ENCODE measurements at regions not wholly inside any gene's neighbourhood (a gene's known extent, or its start where the extent isn't known, plus 50 kb on each side); places are given as distances from the start of the nearest gene placed in this dataset.

DNA sequence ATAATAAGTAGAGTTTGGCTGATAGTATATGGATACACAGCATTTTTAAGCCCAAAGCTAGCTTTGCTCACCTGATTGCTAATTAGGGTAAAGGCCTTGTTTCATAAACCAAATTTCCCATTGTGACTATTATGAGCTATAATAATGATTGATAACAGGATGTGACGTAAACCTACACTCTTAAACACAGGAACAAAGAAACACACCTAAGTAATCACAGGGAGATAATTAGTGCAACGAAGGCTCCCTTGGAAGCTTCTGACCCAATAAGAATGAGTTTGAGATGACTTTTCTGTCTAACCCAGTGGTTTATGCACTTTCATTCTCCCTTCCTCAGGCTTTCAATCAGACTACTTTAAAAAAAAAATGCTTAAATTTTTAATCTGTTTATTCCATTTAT lies 683.2 kb downstream of the SATB2 start:
- no peak for DNase-seq
- Histone ChIP-seq H3K4me1 (no peaks in the 10 kb centered on the region), H3K36me3 (no peaks in the 10 kb centered on the region), H3K4me3 (ENCODE audit: low read depth, low read length) (no peak overlapping the region), H3K9me3 (no peaks in the 10 kb centered on the region), H3K27me3 (no peaks in the 10 kb centered on the region)
- TF ChIP-seq, protein P1, sequence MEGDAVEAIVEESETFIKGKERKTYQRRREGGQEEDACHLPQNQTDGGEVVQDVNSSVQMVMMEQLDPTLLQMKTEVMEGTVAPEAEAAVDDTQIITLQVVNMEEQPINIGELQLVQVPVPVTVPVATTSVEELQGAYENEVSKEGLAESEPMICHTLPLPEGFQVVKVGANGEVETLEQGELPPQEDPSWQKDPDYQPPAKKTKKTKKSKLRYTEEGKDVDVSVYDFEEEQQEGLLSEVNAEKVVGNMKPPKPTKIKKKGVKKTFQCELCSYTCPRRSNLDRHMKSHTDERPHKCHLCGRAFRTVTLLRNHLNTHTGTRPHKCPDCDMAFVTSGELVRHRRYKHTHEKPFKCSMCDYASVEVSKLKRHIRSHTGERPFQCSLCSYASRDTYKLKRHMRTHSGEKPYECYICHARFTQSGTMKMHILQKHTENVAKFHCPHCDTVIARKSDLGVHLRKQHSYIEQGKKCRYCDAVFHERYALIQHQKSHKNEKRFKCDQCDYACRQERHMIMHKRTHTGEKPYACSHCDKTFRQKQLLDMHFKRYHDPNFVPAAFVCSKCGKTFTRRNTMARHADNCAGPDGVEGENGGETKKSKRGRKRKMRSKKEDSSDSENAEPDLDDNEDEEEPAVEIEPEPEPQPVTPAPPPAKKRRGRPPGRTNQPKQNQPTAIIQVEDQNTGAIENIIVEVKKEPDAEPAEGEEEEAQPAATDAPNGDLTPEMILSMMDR (IDR thresholded peaks at IDR 0.05; ENCODE audit: low read depth, low read length), result no peak

DNA sequence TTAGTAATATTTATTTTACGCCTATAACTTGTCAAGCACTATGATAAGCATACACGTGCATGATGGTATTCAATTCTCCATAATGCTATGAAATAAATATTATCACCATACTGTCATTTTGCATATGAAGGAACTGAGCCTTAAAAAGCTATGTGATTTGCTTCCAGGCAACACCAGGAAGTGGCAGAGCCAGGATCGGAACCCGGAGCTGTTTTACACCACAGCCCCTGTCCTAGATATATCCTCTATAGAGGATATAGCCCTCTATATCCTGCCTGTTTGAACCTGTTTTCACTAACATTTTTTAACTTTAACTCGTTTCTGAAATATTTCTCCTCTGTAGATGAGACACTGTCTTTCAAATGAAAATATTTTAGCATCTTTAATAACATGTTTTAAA lies 690.0 kb downstream of the SATB2 start:
- H3K4me3 ChIP-seq (ENCODE audit: low read depth, low read length), result no peak overlapping the region
- no peaks in the 10 kb centered on the region for H3K36me3 ChIP-seq
- DNase-seq, result no peak
- H3K27me3 ChIP-seq, result no peaks in the 10 kb centered on the region
- H3K4me1 ChIP-seq, result no peaks in the 10 kb centered on the region
- TF ChIP-seq, protein P1 (IDR thresholded peaks at IDR 0.05; ENCODE audit: low read depth, low read length), result no peak
- no peaks in the 10 kb centered on the region for H3K9me3 ChIP-seq

DNA sequence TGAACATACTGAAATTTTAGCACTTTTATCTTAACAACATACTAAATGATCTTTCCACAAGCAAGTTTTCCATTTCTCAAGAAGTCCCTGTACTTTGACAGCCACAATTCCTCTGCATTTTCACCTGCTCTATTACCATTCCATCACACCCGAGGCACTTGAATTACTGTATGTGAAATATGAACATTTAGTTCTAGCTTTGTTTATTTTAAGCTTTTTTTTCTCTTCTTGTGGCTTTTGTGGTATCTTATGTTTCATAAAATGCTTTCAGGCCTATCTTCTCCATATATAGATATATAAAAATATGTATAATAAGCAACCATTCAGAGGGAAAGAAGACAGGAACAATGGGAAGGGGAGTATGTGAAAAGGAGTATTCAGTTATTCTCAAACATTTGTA lies 693.9 kb downstream of the SATB2 start:
- DNase-seq, result no peak

DNA sequence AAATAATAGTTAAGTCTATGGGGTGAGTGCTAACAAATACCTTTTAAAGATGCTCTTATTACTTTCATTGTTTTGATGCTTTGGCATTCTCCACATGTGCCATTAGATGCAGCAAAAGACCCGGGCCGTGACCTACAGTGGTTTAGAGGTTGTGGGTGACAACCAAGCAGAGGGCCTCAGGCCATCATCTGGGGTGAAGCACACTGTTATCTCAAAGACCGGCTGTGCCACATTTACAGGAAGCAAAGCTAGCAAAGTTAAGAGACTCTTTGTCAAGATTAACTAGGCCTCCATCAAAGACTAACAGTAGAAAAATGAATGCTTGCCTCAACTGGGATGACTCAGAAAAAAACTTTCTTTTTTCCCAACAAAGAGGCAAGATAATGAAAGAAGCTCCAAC lies 695.3 kb downstream of the SATB2 start:
- Histone ChIP-seq H3K4me3 (ENCODE audit: low read depth, low read length) (no peak overlapping the region), H3K4me1 (no peaks in the 10 kb centered on the region), H3K27me3 (no peaks in the 10 kb centered on the region), H3K9me3 (no peaks in the 10 kb centered on the region), H3K36me3 (no peaks in the 10 kb centered on the region)
- DNase-seq, result no peak
- TF ChIP-seq, protein P1 (IDR thresholded peaks at IDR 0.05; ENCODE audit: low read depth, low read length), result no peak

More for the DNA sequence above, 693.9 kb downstream of the SATB2 start:
- no peaks in the 10 kb centered on the region for H3K27me3 ChIP-seq
- no peaks in the 10 kb centered on the region for H3K4me1 ChIP-seq
- no peaks in the 10 kb centered on the region for H3K36me3 ChIP-seq
- H3K9me3 ChIP-seq, result no peaks in the 10 kb centered on the region
- H3K4me3 ChIP-seq (ENCODE audit: low read depth, low read length), result no peak overlapping the region
- TF ChIP-seq, protein P1 (IDR thresholded peaks at IDR 0.05; ENCODE audit: low read depth, low read length), result no peak

DNA sequence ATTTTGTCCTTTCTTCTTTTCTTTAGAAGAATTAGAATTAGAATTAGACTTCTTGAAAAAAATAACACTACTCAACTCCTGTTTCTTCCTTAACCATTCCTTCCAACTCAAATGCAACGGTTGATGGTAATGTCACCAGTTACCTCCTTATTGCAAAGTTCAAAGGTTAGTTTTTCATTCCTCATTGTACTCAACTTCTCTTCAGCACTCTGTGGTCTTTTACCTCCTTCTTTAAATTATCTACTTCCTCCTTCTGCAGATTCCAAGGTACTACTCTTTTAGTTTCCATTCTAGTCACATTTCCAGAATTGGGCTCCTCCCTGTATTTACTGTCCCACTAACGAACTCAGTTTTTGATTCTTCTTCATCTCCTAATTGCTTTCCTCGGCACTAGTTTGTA lies 700.7 kb downstream of the SATB2 start:
- Histone ChIP-seq H3K36me3 (no peaks in the 10 kb centered on the region), H3K4me1 (no peaks in the 10 kb centered on the region), H3K27me3 (no peaks in the 10 kb centered on the region), H3K9me3 (no peaks in the 10 kb centered on the region), H3K4me3 (ENCODE audit: low read depth, low read length) (no peak overlapping the region)
- DNase-seq, result no peak
- TF ChIP-seq, protein P1 (IDR thresholded peaks at IDR 0.05; ENCODE audit: low read depth, low read length), result no peak

DNA sequence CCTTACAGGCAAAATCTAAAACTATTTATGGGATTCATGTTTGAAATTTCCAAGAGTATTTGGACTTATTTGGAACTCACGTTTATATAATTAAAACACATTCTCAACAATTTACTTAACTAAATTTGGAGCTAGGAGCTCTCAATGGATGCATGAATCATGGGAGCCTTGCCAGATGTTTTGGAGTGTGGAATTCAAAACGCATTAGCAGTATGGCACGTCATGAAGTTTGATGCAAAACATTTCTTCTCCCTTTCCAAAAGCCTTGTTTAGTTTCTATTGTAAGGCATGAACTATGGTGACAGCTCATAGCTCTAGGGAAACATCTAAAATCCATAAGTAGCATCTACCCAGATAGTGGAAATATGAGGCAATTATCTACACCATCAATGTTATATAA lies 701.6 kb downstream of the SATB2 start:
- TF ChIP-seq, protein P1 (IDR thresholded peaks at IDR 0.05; ENCODE audit: low read depth, low read length), result no peak
- DNase-seq, result no peak
- Histone ChIP-seq H3K36me3 (no peaks in the 10 kb centered on the region), H3K27me3 (no peaks in the 10 kb centered on the region), H3K4me1 (no peaks in the 10 kb centered on the region), H3K9me3 (no peaks in the 10 kb centered on the region), H3K4me3 (ENCODE audit: low read depth, low read length) (no peak overlapping the region)

All from BE2C (cell line).